Keratinocyte (primary cell): ENCODE measurements at regions not wholly inside any gene's neighbourhood (a gene's known extent, or its start where the extent isn't known, plus 50 kb on each side); places are given as distances from the start of the nearest gene placed in this dataset.

Experiments
- DNase-seq: peaks from one replicate; pipeline ENCODE4 v3.0.0-alpha.2; 2011; ENCODE audit warnings: low read depth, missing footprints, low spot score
- FAIRE-seq: peaks from 2 replicates; lab custom pipeline; 2011; peaks lifted over from hg19 to GRCh38; lab: Jason Lieb, UNC
- H2AFZ ChIP-seq: 2 replicates; pipeline ENCODE4 v1.6.0; 2012; ENCODE audit warnings: low read length, control low read depth, inconsistent platforms; ENCODE audit not compliant: control insufficient read depth
- H3K27ac ChIP-seq: 2 replicates; pipeline ENCODE4 v1.5.1; 2011; ENCODE audit warnings: low read length; ENCODE audit not compliant: control insufficient read depth, insufficient read depth
- H3K27me3 ChIP-seq: 3 replicates; pipeline ENCODE4 v1.6.0; 2011; ENCODE audit warnings: low read length; ENCODE audit not compliant: control insufficient read depth, insufficient read depth; ENCODE audit errors: extremely low read depth
- H3K36me3 ChIP-seq, 2 experiments: 2 replicates in 1 of 2; 3 replicates in 1 of 2; pipeline ENCODE4 v1.5.1; 2011; ENCODE audit warnings: low read length in 2 of 2, mild to moderate bottlenecking in 1 of 2; ENCODE audit not compliant: control insufficient read depth in 2 of 2, insufficient read depth in 2 of 2; ENCODE audit errors: extremely low read depth in 1 of 2
- H3K4me1 ChIP-seq: 3 replicates; pipeline ENCODE4 v1.5.1; 2011; ENCODE audit warnings: low read length; ENCODE audit not compliant: control insufficient read depth, insufficient read depth; ENCODE audit errors: extremely low read depth
- H3K4me2 ChIP-seq: 3 replicates; pipeline ENCODE4 v1.6.0; 2011; ENCODE audit warnings: low read depth, low read length; ENCODE audit not compliant: control insufficient read depth, insufficient read depth; ENCODE audit errors: extremely low read depth
- H3K4me3 ChIP-seq, 3 experiments: fragments of 200-600 bp in 1 of 3; sonication (generic) in 1 of 3; 2 replicates in 2 of 3; 3 replicates in 1 of 3; pipeline ENCODE4 v1.5.1; 2011 to 2016; ENCODE audit warnings: low read length in 3 of 3, mild to moderate bottlenecking in 3 of 3, control low read depth in 2 of 3, inconsistent platforms in 1 of 3, low read depth in 1 of 3, mixed read lengths in 1 of 3, mixed run types in 1 of 3, moderate library complexity in 1 of 3; ENCODE audit not compliant: control insufficient read depth in 2 of 3, insufficient read depth in 2 of 3; ENCODE audit errors: extremely low read depth in 1 of 3
- H3K79me2 ChIP-seq: 2 replicates; pipeline ENCODE4 v1.6.0; 2012; ENCODE audit warnings: low read length; ENCODE audit not compliant: control insufficient read depth, insufficient read depth
- H3K9ac ChIP-seq: 3 replicates; pipeline ENCODE4 v1.6.0; 2011; ENCODE audit warnings: low read length; ENCODE audit not compliant: control insufficient read depth, insufficient read depth; ENCODE audit errors: extremely low read depth
- H3K9me1 ChIP-seq: 3 replicates; pipeline ENCODE4 v1.6.0; 2011; ENCODE audit warnings: low read length; ENCODE audit not compliant: control insufficient read depth, insufficient read depth; ENCODE audit errors: extremely low read depth
- H3K9me3 ChIP-seq: 2 replicates; pipeline ENCODE4 v1.5.1; 2012; ENCODE audit warnings: low read depth, low read length; ENCODE audit not compliant: control insufficient read depth
- H4K20me1 ChIP-seq: 3 replicates; pipeline ENCODE4 v1.6.0; 2011; ENCODE audit warnings: low read length; ENCODE audit not compliant: control insufficient read depth, insufficient read depth; ENCODE audit errors: extremely low read depth
- CTCF ChIP-seq, 3 experiments: IDR thresholded peaks in 1 of 3; conservative IDR thresholded peaks in 1 of 3; optimal IDR thresholded peaks in 1 of 3; 2 replicates in 2 of 3; 3 replicates in 1 of 3; pipeline versions ENCODE3 to v1.5.1; 2011; ENCODE audit warnings: low read length in 3 of 3, mild to moderate bottlenecking in 3 of 3, moderate library complexity in 2 of 3, control low read depth in 1 of 3, inconsistent platforms in 1 of 3; ENCODE audit not compliant: insufficient read depth in 2 of 3; ENCODE audit errors: extremely low read depth in 1 of 3
- EZH2 ChIP-seq: IDR thresholded peaks from one replicate; pipeline ENCODE4 v1.6.1; 2012; ENCODE audit warnings: inconsistent platforms, mild to moderate bottlenecking, low read length, moderate library complexity
- dilution Hi-C: fragments of 300-500 bp; cut with MboI; formaldehyde crosslinking; loops from one replicate; pipeline ENCODE4 v1.7.0; 2020; ENCODE audit warnings: low sequenced_read_pairs; ENCODE audit not compliant: extremely low pct_ligation_motif_present

GRCh38 chr11:103830205-103830604, 206.2 kb upstream of the DDI1 start:
- H4K20me1 ChIP-seq = no peaks in the 10 kb centered on the region
- no peak for TF ChIP-seq CTCF (optimal IDR thresholded peaks at IDR 0.05 in 1 of 3, IDR thresholded peaks at IDR 0.05 in 1 of 3, conservative IDR thresholded peaks at IDR 0.05 in 1 of 3; ENCODE audit: extremely low read depth in 1 of 3, insufficient read depth in 2 of 3, low read length in 3 of 3)
- no peak for TF ChIP-seq EZH2
- dilution Hi-C loops = no loop called here
- FAIRE-seq (no peak), DNase-seq (no peak)
- H3K79me2 ChIP-seq = no peaks in the 10 kb centered on the region
- no peaks in the 10 kb centered on the region for H3K9me3 ChIP-seq
- H3K27ac ChIP-seq = no peak overlapping the region
- no peaks in the 10 kb centered on the region for H3K4me1 ChIP-seq
- H2AFZ ChIP-seq = no peak overlapping the region
- no peak overlapping the region for H3K9ac ChIP-seq
- no peaks in the 10 kb centered on the region for H3K36me3 ChIP-seq
- no peak overlapping the region for H3K4me3 ChIP-seq
- no peak overlapping the region for H3K4me2 ChIP-seq
- no peaks in the 10 kb centered on the region for H3K9me1 ChIP-seq
- H3K27me3 ChIP-seq = no peaks in the 10 kb centered on the region

- dilution Hi-C loops = no loop called here
- Histone ChIP-seq H3K9me3 (no peaks in the 10 kb centered on the region), H3K9me1 (no peaks in the 10 kb centered on the region), H3K4me2 (no peak overlapping the region), H3K4me1 (no peaks in the 10 kb centered on the region), H3K27ac (no peak overlapping the region), H3K27me3 (no peaks in the 10 kb centered on the region), H3K79me2 (no peaks in the 10 kb centered on the region), H2AFZ (no peak overlapping the region), H4K20me1 (no peaks in the 10 kb centered on the region), H3K9ac (no peak overlapping the region), H3K36me3 (no peaks in the 10 kb centered on the region), H3K4me3 (no peak overlapping the region)
- DNase-seq (no peak), FAIRE-seq (no peak)
- TF ChIP-seq CTCF (optimal IDR thresholded peaks at IDR 0.05 in 1 of 3, IDR thresholded peaks at IDR 0.05 in 1 of 3, conservative IDR thresholded peaks at IDR 0.05 in 1 of 3; ENCODE audit: extremely low read depth in 1 of 3, insufficient read depth in 2 of 3, low read length in 3 of 3) = no peak
- no peak for TF ChIP-seq EZH2
Observed at GRCh38 chr11:103832762-103833161, 203.7 kb upstream of the DDI1 start.
